ENCODE measurements at regions not wholly inside any gene's neighbourhood (a gene's known extent, or its start where the extent isn't known, plus 50 kb on each side); places are given as distances from the start of the nearest gene placed in this dataset.

DNA sequence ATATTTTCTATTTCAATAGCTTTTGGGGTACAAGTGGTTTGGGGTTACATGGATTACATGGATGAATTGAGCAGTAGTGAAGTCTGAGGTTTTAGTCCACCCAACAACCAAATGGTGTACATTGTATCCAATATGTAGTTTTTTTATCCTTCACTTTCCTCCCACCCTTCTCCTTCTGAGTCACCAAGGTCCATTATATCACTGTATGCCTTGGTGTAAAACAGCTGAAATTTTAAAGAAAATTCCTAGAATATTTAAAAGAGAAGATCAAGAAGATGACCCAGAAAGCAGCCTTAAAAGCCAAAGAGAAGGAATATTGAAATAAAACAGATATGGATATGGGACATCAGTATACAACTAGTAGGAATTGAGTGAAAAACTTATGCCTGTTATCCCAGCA, 204.2 kb upstream of the COL8A1 start:
- TF ChIP-seq, protein P1, sequence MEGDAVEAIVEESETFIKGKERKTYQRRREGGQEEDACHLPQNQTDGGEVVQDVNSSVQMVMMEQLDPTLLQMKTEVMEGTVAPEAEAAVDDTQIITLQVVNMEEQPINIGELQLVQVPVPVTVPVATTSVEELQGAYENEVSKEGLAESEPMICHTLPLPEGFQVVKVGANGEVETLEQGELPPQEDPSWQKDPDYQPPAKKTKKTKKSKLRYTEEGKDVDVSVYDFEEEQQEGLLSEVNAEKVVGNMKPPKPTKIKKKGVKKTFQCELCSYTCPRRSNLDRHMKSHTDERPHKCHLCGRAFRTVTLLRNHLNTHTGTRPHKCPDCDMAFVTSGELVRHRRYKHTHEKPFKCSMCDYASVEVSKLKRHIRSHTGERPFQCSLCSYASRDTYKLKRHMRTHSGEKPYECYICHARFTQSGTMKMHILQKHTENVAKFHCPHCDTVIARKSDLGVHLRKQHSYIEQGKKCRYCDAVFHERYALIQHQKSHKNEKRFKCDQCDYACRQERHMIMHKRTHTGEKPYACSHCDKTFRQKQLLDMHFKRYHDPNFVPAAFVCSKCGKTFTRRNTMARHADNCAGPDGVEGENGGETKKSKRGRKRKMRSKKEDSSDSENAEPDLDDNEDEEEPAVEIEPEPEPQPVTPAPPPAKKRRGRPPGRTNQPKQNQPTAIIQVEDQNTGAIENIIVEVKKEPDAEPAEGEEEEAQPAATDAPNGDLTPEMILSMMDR (IDR thresholded peaks at IDR 0.05; ENCODE audit: insufficient read depth, low read depth, low read length, missing control alignments): no peak
- DNase-seq (ENCODE audit: low read depth): no peak
- H3K4me3 ChIP-seq (ENCODE audit: low read depth, low read length): no peak overlapping the region

DNA sequence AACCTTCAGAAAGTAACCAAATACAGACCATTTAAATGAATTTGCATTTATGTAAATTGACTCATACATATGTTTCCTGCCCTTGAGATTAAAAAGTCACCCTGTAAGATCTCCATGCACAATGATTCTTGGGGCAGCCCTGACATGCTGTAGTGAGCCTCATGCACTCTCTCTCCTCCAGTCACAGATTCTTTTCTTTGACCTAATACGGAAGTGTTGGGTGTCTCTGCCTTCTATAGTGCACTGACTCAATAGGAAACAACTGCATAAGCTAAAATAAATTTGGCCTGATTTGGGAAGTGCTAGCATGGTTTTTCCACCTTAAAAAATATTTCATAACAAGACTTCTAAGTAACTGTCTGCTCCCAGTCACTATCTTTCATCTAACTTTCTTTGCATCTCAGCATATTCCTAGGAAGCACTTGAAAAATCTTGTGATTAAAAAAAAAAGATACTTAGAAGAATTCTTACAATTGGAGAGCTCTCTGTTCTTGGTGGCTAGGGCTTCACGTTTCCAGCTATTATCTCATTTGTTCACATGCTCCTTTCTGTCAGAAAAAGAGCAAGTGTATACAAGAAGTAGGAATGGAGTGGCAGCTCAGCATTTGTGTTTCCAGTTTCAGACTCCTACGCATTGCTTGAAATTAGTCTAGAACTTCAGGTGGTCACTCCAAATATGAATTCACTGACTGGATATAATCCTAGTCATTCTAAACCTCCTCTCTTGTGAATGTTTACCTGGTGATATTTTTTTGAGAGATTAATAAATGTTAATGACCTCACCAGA, 207.9 kb upstream of the COL8A1 start:
- TF ChIP-seq, protein P1 (IDR thresholded peaks at IDR 0.05; ENCODE audit: insufficient read depth, low read depth, low read length, missing control alignments): no peak
- peak; percentile 26 for DNase-seq (ENCODE audit: low read depth)
- H3K4me3 ChIP-seq (ENCODE audit: low read depth, low read length): no peak overlapping the region

DNA sequence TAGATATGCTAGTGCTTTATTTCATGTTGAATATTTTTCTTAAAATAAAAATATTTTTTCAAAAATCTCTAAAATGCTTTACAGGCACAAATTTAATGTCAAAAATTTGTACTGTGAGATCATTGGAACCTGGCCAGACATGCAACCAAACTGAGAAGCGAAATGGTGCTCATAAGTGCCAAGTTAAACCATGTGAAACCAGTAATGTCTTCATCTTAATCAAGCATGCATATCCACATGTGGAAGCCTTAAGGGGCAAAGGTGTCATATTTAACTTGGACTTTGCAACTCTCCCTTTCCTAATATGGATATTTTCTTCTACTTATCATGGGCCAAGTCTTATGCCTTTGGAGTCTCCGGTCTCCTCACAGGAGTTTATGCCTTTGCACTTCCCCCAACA, 208.9 kb upstream of the COL8A1 start:
- peak; percentile 30 for DNase-seq (ENCODE audit: low read depth)
- TF ChIP-seq, protein P1 (IDR thresholded peaks at IDR 0.05; ENCODE audit: insufficient read depth, low read depth, low read length, missing control alignments): no peak
- H3K4me3 ChIP-seq (ENCODE audit: low read depth, low read length): no peak overlapping the region

DNA sequence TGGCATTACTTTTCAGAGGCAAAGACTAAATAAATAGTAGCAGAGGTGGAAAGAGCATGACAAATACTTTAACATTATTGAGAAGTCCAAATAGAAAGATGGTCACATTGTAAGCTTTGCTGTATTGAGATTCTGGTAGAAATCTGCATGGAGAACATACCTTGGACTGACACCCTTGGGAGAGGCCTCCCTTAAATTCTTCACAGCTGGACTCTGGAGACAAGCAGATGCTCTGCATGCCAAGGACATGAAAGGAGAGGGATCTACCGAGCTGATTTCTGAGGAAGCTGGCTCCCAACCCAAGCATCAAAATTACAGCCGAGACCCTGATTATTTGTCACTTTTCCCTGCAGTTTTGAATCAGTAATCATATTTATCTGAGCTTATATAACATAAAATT, 212.5 kb upstream of the COL8A1 start:
- no peak overlapping the region for H3K4me3 ChIP-seq (ENCODE audit: low read depth, low read length)
- DNase-seq (ENCODE audit: low read depth): no peak
- TF ChIP-seq, protein P1 (IDR thresholded peaks at IDR 0.05; ENCODE audit: insufficient read depth, low read depth, low read length, missing control alignments): no peak

DNA sequence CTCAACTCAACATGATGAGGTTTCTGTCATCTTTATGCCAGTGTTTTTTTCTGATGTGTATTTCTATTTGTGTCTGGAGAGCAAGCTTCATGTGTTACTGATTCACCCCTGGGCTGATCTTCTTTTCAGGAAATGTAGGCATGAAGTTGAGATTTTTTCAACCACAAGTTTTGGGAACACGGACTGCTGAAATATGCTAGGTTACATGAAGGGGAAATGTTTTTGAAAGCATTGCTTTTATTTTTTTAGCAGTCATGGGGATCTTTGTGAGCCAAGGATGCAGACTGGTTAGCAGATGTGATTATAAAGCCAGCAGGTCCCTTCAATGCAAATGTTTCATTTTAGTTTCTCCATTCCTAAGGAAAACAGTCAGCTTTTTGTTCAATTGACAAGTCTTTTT, 219.3 kb upstream of the COL8A1 start:
- no peak overlapping the region for H3K4me3 ChIP-seq (ENCODE audit: low read depth, low read length)
- no peak for DNase-seq (ENCODE audit: low read depth)
- TF ChIP-seq, protein P1 (IDR thresholded peaks at IDR 0.05; ENCODE audit: insufficient read depth, low read depth, low read length, missing control alignments): no peak

DNA sequence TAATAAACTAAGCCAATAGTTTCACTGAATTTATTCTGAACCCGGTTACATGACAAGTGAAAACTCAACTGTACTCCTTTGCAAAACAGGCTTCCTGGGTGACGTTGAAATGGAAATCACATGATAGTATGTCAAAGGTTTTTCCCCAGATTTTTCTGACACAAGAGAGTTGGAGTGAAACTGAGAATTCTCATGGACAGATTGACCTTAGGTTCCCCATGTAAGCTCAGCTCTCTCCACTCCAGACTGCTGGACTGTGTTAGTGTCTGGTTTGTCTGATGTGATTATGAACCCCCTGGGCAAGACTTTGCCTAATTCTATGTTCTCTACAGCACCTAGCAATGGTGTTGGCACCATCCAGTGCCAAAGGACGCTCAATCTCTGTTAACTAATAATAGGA, 219.7 kb upstream of the COL8A1 start:
- peak; percentile 85 for DNase-seq (ENCODE audit: low read depth)
- H3K4me3 ChIP-seq (ENCODE audit: low read depth, low read length): no peak overlapping the region
- TF ChIP-seq, protein P1 (IDR thresholded peaks at IDR 0.05; ENCODE audit: insufficient read depth, low read depth, low read length, missing control alignments): no peak

DNA sequence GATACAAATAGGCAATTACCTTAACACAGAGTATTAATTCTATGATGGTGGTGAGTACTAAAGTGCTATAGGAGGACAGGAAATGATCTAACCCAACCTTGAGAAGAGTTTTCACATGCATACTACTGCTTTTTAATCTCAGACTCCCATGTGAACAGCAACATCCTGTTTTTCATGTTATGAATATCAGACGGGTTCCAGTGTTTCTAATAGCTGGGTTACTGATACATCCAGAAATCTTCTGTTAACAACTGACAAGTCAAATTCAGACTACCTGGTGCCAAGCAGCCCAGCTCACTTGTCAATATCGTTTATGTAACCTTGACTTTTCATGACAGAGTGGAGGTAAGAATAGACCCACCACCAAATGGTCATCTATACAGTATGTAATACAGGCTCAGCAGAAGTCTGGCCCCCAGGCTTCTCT, 220.2 kb upstream of the COL8A1 start:
- TF ChIP-seq, protein P1 (IDR thresholded peaks at IDR 0.05; ENCODE audit: insufficient read depth, low read depth, low read length, missing control alignments): no peak
- no peak overlapping the region for H3K4me3 ChIP-seq (ENCODE audit: low read depth, low read length)
- DNase-seq (ENCODE audit: low read depth): peak; percentile 78

Measured in GM12865 (cell line).